ENCODE measurements at regions not wholly inside any gene's neighbourhood (a gene's known extent, or its start where the extent isn't known, plus 50 kb on each side); places are given as distances from the start of the nearest gene placed in this dataset.

- no peak for DNase-seq
- no peak for TF ChIP-seq CTCF (IDR thresholded peaks at IDR 0.05; ENCODE audit: borderline replicate concordance)
- H3K4me3 ChIP-seq = no peak overlapping the region
- H3K4me1 ChIP-seq = no peaks in the 10 kb centered on the region
- no peaks in the 10 kb centered on the region for H3K36me3 ChIP-seq
- H3K27me3 ChIP-seq (ENCODE audit: low read depth) = no peaks in the 10 kb centered on the region
- no peaks in the 10 kb centered on the region for H3K9me3 ChIP-seq (replicated peaks)
- H3K27ac ChIP-seq (replicated peaks) = no peak overlapping the region
- intact Hi-C loops (cut with micrococcal nuclease) = no loop called here
Measured at GRCh38 chr14:86310611-86311010, 780.7 kb downstream of the FLRT2 start.

- intact Hi-C loops (cut with micrococcal nuclease) = no loop called here
- Histone ChIP-seq H3K4me3 (no peak overlapping the region), H3K27me3 (ENCODE audit: low read depth) (no peaks in the 10 kb centered on the region), H3K4me1 (no peaks in the 10 kb centered on the region), H3K36me3 (no peaks in the 10 kb centered on the region), H3K27ac (replicated peaks) (no peak overlapping the region), H3K9me3 (replicated peaks) (no peaks in the 10 kb centered on the region)
- DNase-seq = no peak
- TF ChIP-seq CTCF (IDR thresholded peaks at IDR 0.05; ENCODE audit: borderline replicate concordance) = no peak
Measured at GRCh38 chr14:86310148-86310547, 780.2 kb downstream of the FLRT2 start.

- DNase-seq = no peak
- Histone ChIP-seq H3K27ac (replicated peaks) (no peak overlapping the region), H3K9me3 (replicated peaks) (no peaks in the 10 kb centered on the region), H3K4me1 (no peaks in the 10 kb centered on the region), H3K36me3 (no peaks in the 10 kb centered on the region), H3K4me3 (no peak overlapping the region), H3K27me3 (ENCODE audit: low read depth) (no peaks in the 10 kb centered on the region)
- intact Hi-C loops (cut with micrococcal nuclease) = no loop called here
- no peak for TF ChIP-seq CTCF (IDR thresholded peaks at IDR 0.05; ENCODE audit: borderline replicate concordance)
Measured at GRCh38 chr14:86305058-86305457, 775.1 kb downstream of the FLRT2 start.

GRCh38 chr14:86299994-86300393 lies 770.0 kb downstream of the FLRT2 start:
- no peak for DNase-seq
- no peak for TF ChIP-seq CTCF (IDR thresholded peaks at IDR 0.05; ENCODE audit: borderline replicate concordance)
- Histone ChIP-seq H3K27ac (replicated peaks) (no peak overlapping the region), H3K27me3 (ENCODE audit: low read depth) (no peaks in the 10 kb centered on the region), H3K9me3 (replicated peaks) (peaks cover 6% of the 10 kb centered on the region), H3K36me3 (no peaks in the 10 kb centered on the region), H3K4me1 (no peaks in the 10 kb centered on the region), H3K4me3 (no peak overlapping the region)
- intact Hi-C loops (cut with micrococcal nuclease) = no loop called here

GRCh38 chr14:86296173-86296572 lies 766.2 kb downstream of the FLRT2 start:
- Histone ChIP-seq H3K9me3 (replicated peaks) (peaks cover 13% of the 10 kb centered on the region), H3K27me3 (ENCODE audit: low read depth) (no peaks in the 10 kb centered on the region), H3K4me3 (no peak overlapping the region), H3K36me3 (no peaks in the 10 kb centered on the region), H3K4me1 (no peaks in the 10 kb centered on the region), H3K27ac (replicated peaks) (no peak overlapping the region)
- intact Hi-C loops (cut with micrococcal nuclease) = no loop called here
- DNase-seq = no peak
- no peak for TF ChIP-seq CTCF (IDR thresholded peaks at IDR 0.05; ENCODE audit: borderline replicate concordance)

- no peak overlapping the region for H3K27ac ChIP-seq (replicated peaks)
- H3K4me1 ChIP-seq = no peaks in the 10 kb centered on the region
- no peak for DNase-seq
- H3K9me3 ChIP-seq (replicated peaks) = no peaks in the 10 kb centered on the region
- H3K36me3 ChIP-seq = no peaks in the 10 kb centered on the region
- intact Hi-C loops (cut with micrococcal nuclease) = no loop called here
- no peaks in the 10 kb centered on the region for H3K27me3 ChIP-seq (ENCODE audit: low read depth)
- no peak for TF ChIP-seq CTCF (IDR thresholded peaks at IDR 0.05; ENCODE audit: borderline replicate concordance)
- no peak overlapping the region for H3K4me3 ChIP-seq
Measured at GRCh38 chr14:86288336-86288735, 758.4 kb downstream of the FLRT2 start.
